H4 (cell line): ENCODE measurements at regions not wholly inside any gene's neighbourhood (a gene's known extent, or its start where the extent isn't known, plus 50 kb on each side); places are given as distances from the start of the nearest gene placed in this dataset.
A peak's percentile ranks its signal among the peaks of the same experiment; 100 is the strongest.

Experiments
- DNase-seq: peaks from one replicate; pipeline ENCODE4 v3.0.0-alpha.2; 2015; ENCODE audit warnings: low spot score

- DNase-seq: no peak
Observed at GRCh38 chr14:73800970-73801515, 50.6 kb upstream of the PTGR2 start.

GRCh38 chr14:73797543-73798265 lies 53.9 kb upstream of the PTGR2 start:
- no peak for DNase-seq

- no peak for DNase-seq
Observed at GRCh38 chr14:73796893-73797542, 54.6 kb upstream of the PTGR2 start.

GRCh38 chr14:73796415-73796814 lies 55.2 kb upstream of the PTGR2 start:
- no peak for DNase-seq

GRCh38 chr14:73795974-73796373 lies 55.7 kb upstream of the PTGR2 start:
- DNase-seq: no peak

- no peak for DNase-seq
Observed at GRCh38 chr14:73795466-73795865, 56.2 kb upstream of the PTGR2 start.

GRCh38 chr14:73794146-73794545 lies 57.5 kb upstream of the PTGR2 start:
- DNase-seq: no peak

GRCh38 chr14:73792481-73792880 lies 59.1 kb upstream of the PTGR2 start:
- no peak for DNase-seq

- peak; percentile 95 for DNase-seq
Observed at GRCh38 chr14:73789989-73790581, 61.5 kb upstream of the PTGR2 start.

- DNase-seq: no peak
Observed at GRCh38 chr14:73788701-73789551, 62.7 kb upstream of the PTGR2 start.

- no peak for DNase-seq
Observed at GRCh38 chr14:73788317-73788598, 63.4 kb upstream of the PTGR2 start.

- no peak for DNase-seq
Observed at GRCh38 chr14:73787486-73788316, 63.9 kb upstream of the PTGR2 start.

GRCh38 chr14:73786636-73787485 lies 64.8 kb upstream of the PTGR2 start:
- DNase-seq: no peak

GRCh38 chr14:73785834-73786635 lies 65.6 kb upstream of the PTGR2 start:
- peak; percentile 96 for DNase-seq

GRCh38 chr14:73785336-73785833 lies 66.2 kb upstream of the PTGR2 start:
- peak; percentile 90 for DNase-seq

GRCh38 chr14:73784988-73785313 lies 66.7 kb upstream of the PTGR2 start:
- no peak for DNase-seq

- DNase-seq: no peak
Observed at GRCh38 chr14:73784181-73784987, 67.2 kb upstream of the PTGR2 start.

- DNase-seq: no peak
Observed at GRCh38 chr14:73783107-73783727, 68.4 kb upstream of the PTGR2 start.
